Uterus (tissue), 2 donors: ENCODE measurements at regions not wholly inside any gene's neighbourhood (a gene's known extent, or its start where the extent isn't known, plus 50 kb on each side); places are given as distances from the start of the nearest gene placed in this dataset.

Experiments
- CTCF ChIP-seq, 4 experiments: fragments of 200-600 bp in 2 of 4; fragments of 450-650 bp in 2 of 4; sonication (generic) in 2 of 4; IDR thresholded peaks; one replicate each; pipeline ENCODE4 v1.5.1; 2016 to 2019; ENCODE audit warnings: antibody characterized with exemption in 4 of 4, mild to moderate bottlenecking in 2 of 4, moderate library complexity in 1 of 4
- POLR2A ChIP-seq, 2 donors: fragments of 450-650 bp; IDR thresholded peaks; one replicate each; pipeline ENCODE4 v1.6.1; 2016; ENCODE audit warnings: antibody characterized with exemption in 2 of 2, mild to moderate bottlenecking in 1 of 2, moderate library complexity in 1 of 2

- TF ChIP-seq POLR2A (IDR thresholded peaks at IDR 0.05) (no peak), CTCF (IDR thresholded peaks at IDR 0.05) (no peak)
These were observed 524.5 kb upstream of the WWC1 start for GRCh38 chr5:167766957-167767356.
